Activated CD8-positive, alpha-beta T cell treated with anti-CD3 and anti-CD28 coated beads for 36 hours (primary cell): ENCODE measurements at regions not wholly inside any gene's neighbourhood (a gene's known extent, or its start where the extent isn't known, plus 50 kb on each side); places are given as distances from the start of the nearest gene placed in this dataset.

ENCODE experiments used
- ATAC-seq: fragments of 200-7000 bp; cut with Tn5 transposase; one replicate; pipeline ENCODE4 v1.10.0; 2021; ENCODE audit warnings: mild to moderate bottlenecking, moderate library complexity
- CTCF ChIA-PET: fragments of 350-600 bp; sonication (Branson Sonifier 250); formaldehyde crosslinking; loops from one replicate; lab custom pipeline; 2021; ENCODE audit warnings: antibody characterized with exemption; lab: Charles Lee
- POLR2A ChIA-PET: fragments of 350-600 bp; sonication (Branson Sonifier 250); formaldehyde crosslinking; loops from one replicate; lab custom pipeline; 2021; ENCODE audit warnings: antibody characterized with exemption; lab: Charles Lee
- DNase-seq: peaks from one replicate; pipeline ENCODE4 v3.0.0-alpha.2; 2020
- H3K27ac Mint-ChIP-seq: one replicate; pipeline ENCODE4 v1.8.0; 2021; ENCODE audit warnings: mild to moderate bottlenecking, mixed read lengths
- H3K27me3 Mint-ChIP-seq: one replicate; pipeline ENCODE4 v1.8.0; 2021; ENCODE audit warnings: mixed read lengths
- H3K36me3 Mint-ChIP-seq: one replicate; pipeline ENCODE4 v1.8.0; 2021; ENCODE audit warnings: low read depth, mixed read lengths
- H3K4me1 Mint-ChIP-seq: one replicate; pipeline ENCODE4 v1.8.0; 2021; ENCODE audit warnings: low read depth, mixed read lengths
- H3K4me3 Mint-ChIP-seq: one replicate; pipeline ENCODE4 v1.8.0; 2021; ENCODE audit warnings: mild to moderate bottlenecking, moderate library complexity, mixed read lengths
- H3K9me3 Mint-ChIP-seq: one replicate; pipeline ENCODE4 v1.8.0; 2021; ENCODE audit warnings: mixed read lengths
- CTCF ChIP-seq: fragments of 200-600 bp; IDR thresholded peaks from one replicate; pipeline ENCODE4 v1.8.0; 2022; ENCODE audit warnings: antibody characterized with exemption, mild to moderate bottlenecking
- intact Hi-C: fragments of 100-400 bp; cut with micrococcal nuclease; formaldehyde crosslinking; loops from one replicate; pipeline ENCODE4 v1.10.0; 2022

- H3K4me1 Mint-ChIP-seq = no peaks in the 10 kb centered on the region
- CTCF ChIA-PET = no interaction called here
- peaks cover 5% of the 10 kb centered on the region for H3K9me3 Mint-ChIP-seq
- no peak for DNase-seq
- ATAC-seq = no peak
- H3K27me3 Mint-ChIP-seq = peaks cover 5% of the 10 kb centered on the region
- no peak overlapping the region for H3K27ac Mint-ChIP-seq
- intact Hi-C loops = no loop called here
- H3K4me3 Mint-ChIP-seq = no peak overlapping the region
- POLR2A ChIA-PET = no interaction called here
- no peak for TF ChIP-seq CTCF
- H3K36me3 Mint-ChIP-seq = no peaks in the 10 kb centered on the region
These were observed 347.2 kb downstream of the TSHZ3 start for GRCh38 chr19:31001991-31002390.

GRCh38 chr19:31000913-31001312 is 348.3 kb downstream of the TSHZ3 start:
- TF ChIP-seq CTCF = no peak
- ChIA-PET CTCF (no interaction called here), POLR2A (no interaction called here)
- no peak for DNase-seq
- ATAC-seq = no peak
- no peaks in the 10 kb centered on the region for H3K4me1 Mint-ChIP-seq
- H3K4me3 Mint-ChIP-seq = no peak overlapping the region
- H3K27ac Mint-ChIP-seq = no peak overlapping the region
- intact Hi-C loops = no loop called here
- H3K27me3 Mint-ChIP-seq = peaks cover 5% of the 10 kb centered on the region
- no peaks in the 10 kb centered on the region for H3K36me3 Mint-ChIP-seq
- peaks cover 5% of the 10 kb centered on the region for H3K9me3 Mint-ChIP-seq

GRCh38 chr19:30999726-31000125 is 349.5 kb downstream of the TSHZ3 start:
- CTCF ChIA-PET = no interaction called here
- H3K27me3 Mint-ChIP-seq = peaks cover 5% of the 10 kb centered on the region

GRCh38 chr19:30997222-30997621 is 352.0 kb downstream of the TSHZ3 start:
- no peak for TF ChIP-seq CTCF
- H3K4me1 Mint-ChIP-seq = no peaks in the 10 kb centered on the region
- H3K36me3 Mint-ChIP-seq = no peaks in the 10 kb centered on the region
- H3K27ac Mint-ChIP-seq = no peak overlapping the region
- intact Hi-C loops = no loop called here
- ATAC-seq = no peak
- DNase-seq = no peak
- POLR2A ChIA-PET = no interaction called here
- no peak overlapping the region for H3K4me3 Mint-ChIP-seq
- CTCF ChIA-PET = no interaction called here
- no peaks in the 10 kb centered on the region for H3K9me3 Mint-ChIP-seq
- peaks cover 5% of the 10 kb centered on the region for H3K27me3 Mint-ChIP-seq

More at GRCh38 chr19:30999726-31000125, 349.5 kb downstream of the TSHZ3 start:
- no peak overlapping the region for H3K27ac Mint-ChIP-seq
- ATAC-seq (no peak), DNase-seq (no peak)
- no peak for TF ChIP-seq CTCF
- H3K4me1 Mint-ChIP-seq = no peaks in the 10 kb centered on the region
- POLR2A ChIA-PET = no interaction called here
- intact Hi-C loops = no loop called here
- no peaks in the 10 kb centered on the region for H3K36me3 Mint-ChIP-seq
- H3K4me3 Mint-ChIP-seq = no peak overlapping the region
- peaks cover under 1% of the 10 kb centered on the region for H3K9me3 Mint-ChIP-seq

GRCh38 chr19:30978639-30979038 is 370.6 kb downstream of the TSHZ3 start:
- DNase-seq = no peak
- Mint-ChIP-seq H3K4me1 (no peaks in the 10 kb centered on the region), H3K27ac (no peak overlapping the region), H3K9me3 (peaks cover 7% of the 10 kb centered on the region), H3K4me3 (no peak overlapping the region), H3K36me3 (no peaks in the 10 kb centered on the region), H3K27me3 (peaks cover 6% of the 10 kb centered on the region)
- POLR2A ChIA-PET = no interaction called here
- intact Hi-C loops = no loop called here
- TF ChIP-seq CTCF = no peak
- ATAC-seq = no peak
- CTCF ChIA-PET = no interaction called here
